ENCODE measurements at regions not wholly inside any gene's neighbourhood (a gene's known extent, or its start where the extent isn't known, plus 50 kb on each side); places are given as distances from the start of the nearest gene placed in this dataset.

- no peak for TF ChIP-seq POLR2A (IDR thresholded peaks at IDR 0.05)
- TF ChIP-seq, protein P1, sequence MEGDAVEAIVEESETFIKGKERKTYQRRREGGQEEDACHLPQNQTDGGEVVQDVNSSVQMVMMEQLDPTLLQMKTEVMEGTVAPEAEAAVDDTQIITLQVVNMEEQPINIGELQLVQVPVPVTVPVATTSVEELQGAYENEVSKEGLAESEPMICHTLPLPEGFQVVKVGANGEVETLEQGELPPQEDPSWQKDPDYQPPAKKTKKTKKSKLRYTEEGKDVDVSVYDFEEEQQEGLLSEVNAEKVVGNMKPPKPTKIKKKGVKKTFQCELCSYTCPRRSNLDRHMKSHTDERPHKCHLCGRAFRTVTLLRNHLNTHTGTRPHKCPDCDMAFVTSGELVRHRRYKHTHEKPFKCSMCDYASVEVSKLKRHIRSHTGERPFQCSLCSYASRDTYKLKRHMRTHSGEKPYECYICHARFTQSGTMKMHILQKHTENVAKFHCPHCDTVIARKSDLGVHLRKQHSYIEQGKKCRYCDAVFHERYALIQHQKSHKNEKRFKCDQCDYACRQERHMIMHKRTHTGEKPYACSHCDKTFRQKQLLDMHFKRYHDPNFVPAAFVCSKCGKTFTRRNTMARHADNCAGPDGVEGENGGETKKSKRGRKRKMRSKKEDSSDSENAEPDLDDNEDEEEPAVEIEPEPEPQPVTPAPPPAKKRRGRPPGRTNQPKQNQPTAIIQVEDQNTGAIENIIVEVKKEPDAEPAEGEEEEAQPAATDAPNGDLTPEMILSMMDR (IDR thresholded peaks at IDR 0.05): no peak
Measured at GRCh38 chr12:5213990-5214389, 170.3 kb downstream of the KCNA5 start.
